HG03520 (cell line): ENCODE measurements at regions not wholly inside any gene's neighbourhood (a gene's known extent, or its start where the extent isn't known, plus 50 kb on each side); places are given as distances from the start of the nearest gene placed in this dataset.

Experiments
- ATAC-seq: cut with Tn5 transposase; IDR thresholded peaks from one replicate; pipeline ENCODE4 v1.9.1; 2021; ENCODE audit warnings: mild to moderate bottlenecking, moderate library complexity; ENCODE audit not compliant: unreplicated experiment

- ATAC-seq = no peak
These were observed 769.9 kb downstream of the HDGFL1 start for GRCh38 chr6:23339268-23339667.

GRCh38 chr6:23340271-23340670 lies 770.9 kb downstream of the HDGFL1 start:
- no peak for ATAC-seq

GRCh38 chr6:23343610-23344306 lies 774.4 kb downstream of the HDGFL1 start:
- ATAC-seq = no peak

- ATAC-seq = no peak
These were observed 777.8 kb upstream of the NRSN1 start for GRCh38 chr6:23348185-23348584.

GRCh38 chr6:23349521-23350147 lies 776.4 kb upstream of the NRSN1 start:
- no peak for ATAC-seq

- no peak for ATAC-seq
These were observed 775.1 kb upstream of the NRSN1 start for GRCh38 chr6:23350752-23351453.

GRCh38 chr6:23354004-23354403 lies 772.0 kb upstream of the NRSN1 start:
- ATAC-seq = no peak

- ATAC-seq = no peak
These were observed 768.7 kb upstream of the NRSN1 start for GRCh38 chr6:23357185-23357766.

- no peak for ATAC-seq
These were observed 760.3 kb upstream of the NRSN1 start for GRCh38 chr6:23365732-23366131.

- ATAC-seq = no peak
These were observed 758.7 kb upstream of the NRSN1 start for GRCh38 chr6:23367311-23367710.

GRCh38 chr6:23368557-23368956 lies 757.5 kb upstream of the NRSN1 start:
- no peak for ATAC-seq

- no peak for ATAC-seq
These were observed 756.0 kb upstream of the NRSN1 start for GRCh38 chr6:23370051-23370450.

- no peak for ATAC-seq
These were observed 754.7 kb upstream of the NRSN1 start for GRCh38 chr6:23371132-23371915.

GRCh38 chr6:23377830-23378229 lies 748.2 kb upstream of the NRSN1 start:
- ATAC-seq = no peak

GRCh38 chr6:23380465-23380864 lies 745.5 kb upstream of the NRSN1 start:
- ATAC-seq = no peak

GRCh38 chr6:23388086-23388783 lies 737.8 kb upstream of the NRSN1 start:
- ATAC-seq = no peak

- ATAC-seq = no peak
These were observed 736.6 kb upstream of the NRSN1 start for GRCh38 chr6:23389386-23389785.

GRCh38 chr6:23390221-23390620 lies 735.8 kb upstream of the NRSN1 start:
- ATAC-seq = no peak

- ATAC-seq = no peak
These were observed 731.3 kb upstream of the NRSN1 start for GRCh38 chr6:23394681-23395080.

GRCh38 chr6:23395381-23395780 lies 730.6 kb upstream of the NRSN1 start:
- ATAC-seq = no peak
